Caco-2 (cell line): ENCODE measurements at regions not wholly inside any gene's neighbourhood (a gene's known extent, or its start where the extent isn't known, plus 50 kb on each side); places are given as distances from the start of the nearest gene placed in this dataset.

Experiments
- BruUV-seq: library from RNA; stranded (reverse); fragments of 400-500 nt; replicated peaks from 2 replicates; lab custom pipeline; 2021; lab: Mats Ljungman, UMichigan
- CTCF ChIA-PET: fragments of 300-600 bp; sonication (Branson Sonifier 250); formaldehyde crosslinking; loops from one replicate; lab custom pipeline; 2022; ENCODE audit warnings: antibody characterized with exemption; lab: Charles Lee
- POLR2A ChIA-PET: fragments of 300-600 bp; sonication (Branson Sonifier 250); formaldehyde crosslinking; loops from one replicate; lab custom pipeline; 2022; ENCODE audit warnings: antibody characterized with exemption; lab: Charles Lee
- DNase-seq, 2 experiments: peaks; one replicate each; pipeline versions ENCODE4 v3.0.0 to v3.0.0-alpha.2; 2020 to 2022
- H3K27me3 ChIP-seq: replicated peaks from 2 replicates; pipeline ENCODE4 v1.6.0; 2011; ENCODE audit warnings: low read length; ENCODE audit not compliant: control insufficient read depth, insufficient read depth
- H3K36me3 ChIP-seq: 2 replicates; pipeline ENCODE4 v1.5.1; 2011; ENCODE audit warnings: low read length; ENCODE audit not compliant: control insufficient read depth, insufficient read depth
- H3K4me1 ChIP-seq: fragments of 250-450 bp; sonication (Bioruptor Pico); 2 replicates; pipeline ENCODE4 v1.5.1; 2020; ENCODE audit warnings: mild to moderate bottlenecking
- H3K4me3 ChIP-seq: 2 replicates; pipeline ENCODE4 v1.5.1; 2011; ENCODE audit warnings: low read depth, mild to moderate bottlenecking, control low read depth, low read length
- H3K9me3 ChIP-seq: fragments of 250-450 bp; sonication (Bioruptor Pico); 2 replicates; pipeline ENCODE4 v1.5.1; 2020; ENCODE audit warnings: mild to moderate bottlenecking, moderate library complexity
- H3K27ac Mint-ChIP-seq: one replicate; pipeline ENCODE4 v1.8.0; 2022; ENCODE audit warnings: mixed read lengths; ENCODE audit not compliant: unreplicated experiment
- H3K27me3 Mint-ChIP-seq: one replicate; pipeline ENCODE4 v1.8.0; 2022; ENCODE audit warnings: mixed read lengths; ENCODE audit not compliant: insufficient read depth, unreplicated experiment
- H3K36me3 Mint-ChIP-seq: one replicate; pipeline ENCODE4 v1.8.0; 2022; ENCODE audit warnings: mild to moderate bottlenecking, mixed read lengths; ENCODE audit not compliant: insufficient read depth, unreplicated experiment
- H3K4me1 Mint-ChIP-seq: one replicate; pipeline ENCODE4 v1.8.0; 2022; ENCODE audit warnings: low read depth, mixed read lengths; ENCODE audit not compliant: unreplicated experiment
- H3K4me3 Mint-ChIP-seq: one replicate; pipeline ENCODE4 v1.8.0; 2022; ENCODE audit warnings: mild to moderate bottlenecking, moderate library complexity, mixed read lengths; ENCODE audit not compliant: unreplicated experiment
- H3K9me3 Mint-ChIP-seq: one replicate; pipeline ENCODE4 v1.8.0; 2022; ENCODE audit warnings: mixed read lengths; ENCODE audit not compliant: unreplicated experiment
- intact Hi-C: fragments of 100-400 bp; cut with micrococcal nuclease; formaldehyde crosslinking; loops from one replicate; pipeline ENCODE4 v1.10.0; 2022; ENCODE audit not compliant: unreplicated experiment
- TF ChIP-seq, protein P1 (sequence below), 2 experiments: fragments of 200-600 bp in 1 of 2; IDR thresholded peaks; 1 replicate in 1 of 2; 2 replicates in 1 of 2; pipeline versions ENCODE4 v1.5.1 to v1.8.0; 2011 to 2022; ENCODE audit warnings: antibody characterized with exemption in 1 of 2, control low read depth in 1 of 2, inconsistent platforms in 1 of 2, low read depth in 1 of 2, low read length in 1 of 2, mild to moderate bottlenecking in 1 of 2, moderate library complexity in 1 of 2; ENCODE audit not compliant: insufficient read depth in 1 of 2, severe bottlenecking in 1 of 2, unreplicated experiment in 1 of 2

DNA sequence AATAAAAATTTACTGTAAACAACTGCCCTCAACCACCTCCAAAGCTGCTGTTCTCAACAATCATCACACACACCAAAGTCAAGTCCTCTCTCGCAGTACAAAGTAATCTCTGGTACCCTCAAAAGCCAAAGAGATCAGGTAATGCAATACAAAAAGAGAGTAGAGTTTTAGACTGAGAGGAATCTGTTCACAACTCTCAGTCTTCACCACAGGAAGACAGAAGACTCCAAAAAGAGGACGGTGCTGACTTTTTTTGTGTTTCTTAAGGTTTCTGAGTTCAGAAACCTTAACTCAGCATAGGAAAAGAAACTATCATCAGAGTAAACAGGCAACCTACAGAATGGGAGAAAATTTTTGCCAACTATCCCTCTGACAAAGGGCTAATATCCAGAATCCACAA is 1072.3 kb upstream of the DIAPH2 start:
- Histone ChIP-seq H3K27me3 (no peaks in the 10 kb centered on the region), H3K9me3 (no peaks in the 10 kb centered on the region), H3K36me3 (no peaks in the 10 kb centered on the region), H3K4me3 (no peak overlapping the region), H3K4me1 (no peaks in the 10 kb centered on the region)
- Mint-ChIP-seq H3K4me1 (no peaks in the 10 kb centered on the region), H3K4me3 (no peak overlapping the region), H3K36me3 (no peaks in the 10 kb centered on the region), H3K27me3 (no peaks in the 10 kb centered on the region), H3K9me3 (peaks cover 21% of the 10 kb centered on the region), H3K27ac (no peak overlapping the region)
- ChIA-PET CTCF (no interaction called here), POLR2A (no interaction called here)
- intact Hi-C loops: no loop called here
- no TSS peak for BruUV-seq
- TF ChIP-seq, protein P1, sequence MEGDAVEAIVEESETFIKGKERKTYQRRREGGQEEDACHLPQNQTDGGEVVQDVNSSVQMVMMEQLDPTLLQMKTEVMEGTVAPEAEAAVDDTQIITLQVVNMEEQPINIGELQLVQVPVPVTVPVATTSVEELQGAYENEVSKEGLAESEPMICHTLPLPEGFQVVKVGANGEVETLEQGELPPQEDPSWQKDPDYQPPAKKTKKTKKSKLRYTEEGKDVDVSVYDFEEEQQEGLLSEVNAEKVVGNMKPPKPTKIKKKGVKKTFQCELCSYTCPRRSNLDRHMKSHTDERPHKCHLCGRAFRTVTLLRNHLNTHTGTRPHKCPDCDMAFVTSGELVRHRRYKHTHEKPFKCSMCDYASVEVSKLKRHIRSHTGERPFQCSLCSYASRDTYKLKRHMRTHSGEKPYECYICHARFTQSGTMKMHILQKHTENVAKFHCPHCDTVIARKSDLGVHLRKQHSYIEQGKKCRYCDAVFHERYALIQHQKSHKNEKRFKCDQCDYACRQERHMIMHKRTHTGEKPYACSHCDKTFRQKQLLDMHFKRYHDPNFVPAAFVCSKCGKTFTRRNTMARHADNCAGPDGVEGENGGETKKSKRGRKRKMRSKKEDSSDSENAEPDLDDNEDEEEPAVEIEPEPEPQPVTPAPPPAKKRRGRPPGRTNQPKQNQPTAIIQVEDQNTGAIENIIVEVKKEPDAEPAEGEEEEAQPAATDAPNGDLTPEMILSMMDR (IDR thresholded peaks at IDR 0.05; ENCODE audit: insufficient read depth in 1 of 2, low read depth in 1 of 2, low read length in 1 of 2, severe bottlenecking in 1 of 2, unreplicated experiment in 1 of 2): no peak
- no peak for DNase-seq

DNA sequence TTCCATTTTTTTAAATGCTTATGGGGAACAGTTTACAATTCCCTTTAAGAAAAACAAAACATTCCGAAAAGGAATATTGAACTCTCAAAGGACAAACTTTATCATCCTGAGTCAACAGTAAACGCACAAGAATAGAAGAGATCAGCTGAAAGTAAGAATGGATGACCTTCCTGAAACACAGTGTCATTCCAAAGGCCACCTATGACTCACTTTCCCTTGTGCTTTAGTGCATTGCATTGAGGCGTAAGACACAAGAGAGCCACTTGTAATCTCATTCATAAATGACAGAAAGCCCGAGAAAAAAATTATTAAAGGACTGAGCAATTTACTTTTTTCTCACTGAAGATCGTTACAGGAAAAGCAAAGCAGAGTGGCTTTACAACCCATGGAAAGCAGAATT is 1062.4 kb upstream of the DIAPH2 start:
- Histone ChIP-seq H3K4me3 (no peak overlapping the region), H3K9me3 (no peaks in the 10 kb centered on the region), H3K27me3 (no peaks in the 10 kb centered on the region), H3K4me1 (no peaks in the 10 kb centered on the region), H3K36me3 (no peaks in the 10 kb centered on the region)
- H3K4me3 Mint-ChIP-seq: no peak overlapping the region
- H3K36me3 Mint-ChIP-seq: no peaks in the 10 kb centered on the region
- H3K27me3 Mint-ChIP-seq: no peaks in the 10 kb centered on the region
- intact Hi-C loops: no loop called here
- CTCF ChIA-PET: no interaction called here
- POLR2A ChIA-PET: no interaction called here
- TF ChIP-seq, protein P1 (IDR thresholded peaks at IDR 0.05; ENCODE audit: insufficient read depth in 1 of 2, low read depth in 1 of 2, low read length in 1 of 2, severe bottlenecking in 1 of 2, unreplicated experiment in 1 of 2): no peak
- H3K9me3 Mint-ChIP-seq: peaks cover 8% of the 10 kb centered on the region
- no TSS peak for BruUV-seq
- DNase-seq: no peak
- no peak overlapping the region for H3K27ac Mint-ChIP-seq
- H3K4me1 Mint-ChIP-seq: no peaks in the 10 kb centered on the region

DNA sequence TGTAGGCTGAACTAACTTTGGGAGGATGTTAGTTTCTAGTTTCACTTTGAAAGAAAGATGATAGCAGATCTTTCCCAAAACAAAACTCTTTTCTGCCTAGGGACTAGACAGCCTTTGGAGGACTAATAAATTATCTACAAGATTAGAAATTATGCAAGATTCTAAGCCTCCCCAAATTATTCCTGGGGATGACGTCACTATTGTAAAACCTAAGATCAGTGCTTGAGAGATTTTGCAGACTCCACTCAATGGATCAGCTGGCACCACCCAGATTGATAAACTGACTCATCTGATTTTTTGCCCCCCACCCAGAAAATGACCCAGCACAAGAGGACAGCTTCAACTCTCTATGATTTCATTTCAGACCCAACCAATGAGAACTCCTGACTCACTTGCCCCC is 1057.9 kb upstream of the DIAPH2 start:
- no TSS peak for BruUV-seq
- H3K36me3 Mint-ChIP-seq: no peaks in the 10 kb centered on the region
- ChIA-PET POLR2A (no interaction called here), CTCF (no interaction called here)
- TF ChIP-seq, protein P1 (IDR thresholded peaks at IDR 0.05; ENCODE audit: insufficient read depth in 1 of 2, low read depth in 1 of 2, low read length in 1 of 2, severe bottlenecking in 1 of 2, unreplicated experiment in 1 of 2): no peak
- Histone ChIP-seq H3K36me3 (no peaks in the 10 kb centered on the region), H3K4me3 (no peak overlapping the region), H3K9me3 (no peaks in the 10 kb centered on the region), H3K27me3 (no peaks in the 10 kb centered on the region), H3K4me1 (no peaks in the 10 kb centered on the region)
- H3K9me3 Mint-ChIP-seq: no peaks in the 10 kb centered on the region
- no peak overlapping the region for H3K27ac Mint-ChIP-seq
- no peak for DNase-seq
- no peak overlapping the region for H3K4me3 Mint-ChIP-seq
- no peaks in the 10 kb centered on the region for H3K27me3 Mint-ChIP-seq
- no peaks in the 10 kb centered on the region for H3K4me1 Mint-ChIP-seq
- intact Hi-C loops: no loop called here
